T-helper 9 cell (primary cell): ENCODE measurements at regions not wholly inside any gene's neighbourhood (a gene's known extent, or its start where the extent isn't known, plus 50 kb on each side); places are given as distances from the start of the nearest gene placed in this dataset.

Source experiments
- DNase-seq: peaks from one replicate; pipeline ENCODE4 v3.0.0-alpha.2; 2020

GRCh38 chr2:21646345-21646744 is 522.6 kb downstream of the TDRD15 start:
- DNase-seq = no peak

GRCh38 chr2:21650569-21650968 is 526.8 kb downstream of the TDRD15 start:
- no peak for DNase-seq

- DNase-seq = no peak
Measured at GRCh38 chr2:21655136-21655535, 531.4 kb downstream of the TDRD15 start.

- DNase-seq = no peak
Measured at GRCh38 chr2:21656330-21657075, 532.7 kb downstream of the TDRD15 start.

GRCh38 chr2:21657445-21657844 is 533.7 kb downstream of the TDRD15 start:
- DNase-seq = no peak

GRCh38 chr2:21658269-21658668 is 534.5 kb downstream of the TDRD15 start:
- DNase-seq = no peak

- no peak for DNase-seq
Measured at GRCh38 chr2:21658907-21659477, 535.2 kb downstream of the TDRD15 start.

GRCh38 chr2:21664083-21664482 is 540.3 kb downstream of the TDRD15 start:
- no peak for DNase-seq

GRCh38 chr2:21667638-21668037 is 543.9 kb downstream of the TDRD15 start:
- DNase-seq = no peak

GRCh38 chr2:21668078-21668710 is 544.4 kb downstream of the TDRD15 start:
- DNase-seq = no peak

GRCh38 chr2:21676041-21676440 is 552.3 kb downstream of the TDRD15 start:
- no peak for DNase-seq

- DNase-seq = no peak
Measured at GRCh38 chr2:21676676-21677075, 552.9 kb downstream of the TDRD15 start.

- DNase-seq = no peak
Measured at GRCh38 chr2:21683838-21684237, 560.1 kb downstream of the TDRD15 start.

GRCh38 chr2:21687589-21687988 is 563.8 kb downstream of the TDRD15 start:
- DNase-seq = no peak

GRCh38 chr2:21690005-21690404 is 566.2 kb downstream of the TDRD15 start:
- no peak for DNase-seq

- no peak for DNase-seq
Measured at GRCh38 chr2:21693081-21693480, 569.3 kb downstream of the TDRD15 start.

- DNase-seq = no peak
Measured at GRCh38 chr2:21694079-21694878, 570.5 kb downstream of the TDRD15 start.

- no peak for DNase-seq
Measured at GRCh38 chr2:21696900-21697299, 573.1 kb downstream of the TDRD15 start.

GRCh38 chr2:21700644-21701043 is 576.9 kb downstream of the TDRD15 start:
- no peak for DNase-seq

- DNase-seq = no peak
Measured at GRCh38 chr2:21710031-21710430, 586.3 kb downstream of the TDRD15 start.

- DNase-seq = no peak
Measured at GRCh38 chr2:21710496-21710895, 586.7 kb downstream of the TDRD15 start.

GRCh38 chr2:21715887-21716286 is 592.1 kb downstream of the TDRD15 start:
- DNase-seq = no peak

GRCh38 chr2:21727101-21727500 is 603.3 kb downstream of the TDRD15 start:
- DNase-seq = no peak
